LNCaP clone FGC (cell line): ENCODE measurements at regions not wholly inside any gene's neighbourhood (a gene's known extent, or its start where the extent isn't known, plus 50 kb on each side); places are given as distances from the start of the nearest gene placed in this dataset.
A peak's percentile ranks its signal among the peaks of the same experiment; 100 is the strongest.

ENCODE experiments used
- DNase-seq: peaks from one replicate; pipeline ENCODE4 v3.0.0-alpha.2; 2011; ENCODE audit warnings: low read depth
- H3K4me3 ChIP-seq: 2 replicates; pipeline ENCODE4 v1.5.1; 2011; ENCODE audit warnings: mild to moderate bottlenecking, low read depth, low read length, control low read depth
- CTCF ChIP-seq: IDR thresholded peaks from 2 replicates; pipeline ENCODE4 v1.5.1; 2012; ENCODE audit warnings: mild to moderate bottlenecking; ENCODE audit not compliant: control insufficient read depth, insufficient read depth; ENCODE audit errors: extremely low read depth

GRCh38 chr18:30298769-30299168 is 743.8 kb downstream of the DSC3 start:
- no peak for TF ChIP-seq CTCF

GRCh38 chr18:30288662-30289414 is 753.7 kb downstream of the DSC3 start:
- no peak for TF ChIP-seq CTCF
- DNase-seq = no peak
- no peak overlapping the region for H3K4me3 ChIP-seq

More at GRCh38 chr18:30298769-30299168, 743.8 kb downstream of the DSC3 start:
- H3K4me3 ChIP-seq = no peak overlapping the region
- DNase-seq = no peak

GRCh38 chr18:30280861-30281470 is 761.6 kb downstream of the DSC3 start:
- peak; percentile 10 for DNase-seq
- no peak overlapping the region for H3K4me3 ChIP-seq
- peak; percentile 62 for TF ChIP-seq CTCF

- H3K4me3 ChIP-seq = no peak overlapping the region
- TF ChIP-seq CTCF = no peak
- no peak for DNase-seq
Observed at GRCh38 chr18:30280186-30280585, 762.4 kb downstream of the DSC3 start.

- H3K4me3 ChIP-seq = no peak overlapping the region
- DNase-seq = no peak
- no peak for TF ChIP-seq CTCF
Observed at GRCh38 chr18:30277676-30278075, 764.9 kb downstream of the DSC3 start.

GRCh38 chr18:30271716-30272115 is 770.8 kb downstream of the DSC3 start:
- H3K4me3 ChIP-seq = no peak overlapping the region
- DNase-seq = peak; percentile 18
- peak; percentile 60 for TF ChIP-seq CTCF
